PC-3 (cell line): ENCODE measurements at regions not wholly inside any gene's neighbourhood (a gene's known extent, or its start where the extent isn't known, plus 50 kb on each side); places are given as distances from the start of the nearest gene placed in this dataset.

ENCODE experiments used
- CTCF ChIP-seq: fragments of 300-600 bp; sonication (generic); conservative IDR thresholded peaks from 2 replicates; pipeline ENCODE4 v1.5.1; 2017; ENCODE audit warnings: antibody characterized with exemption, low read depth, mild to moderate bottlenecking, low read length
- EZH2 ChIP-seq: fragments of 300-600 bp; sonication (generic); IDR thresholded peaks from one replicate; pipeline ENCODE4 v1.6.1; 2017; ENCODE audit warnings: antibody characterized with exemption, mild to moderate bottlenecking, low read length; ENCODE audit not compliant: unreplicated experiment

GRCh38 chr2:12008425-12009061 lies 262.1 kb downstream of the LPIN1 start:
- TF ChIP-seq CTCF (no peak), EZH2 (no peak)
